Prostate gland (tissue), 2 donors: ENCODE measurements at regions not wholly inside any gene's neighbourhood (a gene's known extent, or its start where the extent isn't known, plus 50 kb on each side); places are given as distances from the start of the nearest gene placed in this dataset.

Source experiments
- DNase-seq: peaks from one replicate; pipeline ENCODE4 v3.0.0-alpha.2; 2019; ENCODE audit warnings: low spot score
- H3K27ac ChIP-seq, 2 donors: fragments of 200-600 bp; sonication (generic); 2 replicates each; pipeline ENCODE4 v1.5.1; 2017 to 2019
- H3K27me3 ChIP-seq: fragments of 200-600 bp; sonication (generic); replicated peaks from 2 replicates; pipeline ENCODE4 v1.5.1; 2019; ENCODE audit not compliant: insufficient read depth
- H3K36me3 ChIP-seq, 2 donors: fragments of 200-600 bp; sonication (generic); 1 replicate in 1 of 2; 2 replicates in 1 of 2; pipeline versions ENCODE4 v1.5.1 to v1.8.1; 2017 to 2019
- H3K4me1 ChIP-seq: fragments of 200-600 bp; sonication (generic); replicated peaks from 2 replicates; pipeline ENCODE4 v1.5.1; 2019
- H3K4me3 ChIP-seq, 2 donors: fragments of 200-600 bp; sonication (generic); 2 replicates each; pipeline ENCODE4 v1.5.1; 2017 to 2019
- H3K9me3 ChIP-seq: fragments of 200-600 bp; sonication (generic); 2 replicates; pipeline ENCODE4 v1.5.1; 2017
- POLR2A ChIP-seq: fragments of 450-650 bp; IDR thresholded peaks from one replicate; pipeline ENCODE4 v1.6.1; 2016; ENCODE audit warnings: antibody characterized with exemption, mild to moderate bottlenecking
- POLR2AphosphoS5 ChIP-seq: sonication (generic); formaldehyde crosslinking; IDR thresholded peaks from one replicate; pipeline ENCODE4 v1.6.1; 2017; ENCODE audit warnings: antibody characterized with exemption
- whole genome bisulfite sequencing: methylation state at CpG from one replicate; pipeline ENCODE4 v1.1.5; 2018; 5-methylcytosine and 5-hydroxymethylcytosine counted together
- intact Hi-C: fragments of 100-400 bp; cut with DNase I; formaldehyde crosslinking; loops from one replicate; pipeline ENCODE4 v1.14.2; 2022
- TF ChIP-seq, protein P1 (sequence below), 4 experiments: fragments of 200-600 bp in 2 of 4; fragments of 450-650 bp in 2 of 4; sonication (generic) in 2 of 4; IDR thresholded peaks; 1 replicate in 3 of 4; 2 replicates in 1 of 4; pipeline ENCODE4 v1.5.1; 2016 to 2019; ENCODE audit warnings: antibody characterized with exemption in 4 of 4, mild to moderate bottlenecking in 2 of 4, moderate library complexity in 2 of 4

DNA sequence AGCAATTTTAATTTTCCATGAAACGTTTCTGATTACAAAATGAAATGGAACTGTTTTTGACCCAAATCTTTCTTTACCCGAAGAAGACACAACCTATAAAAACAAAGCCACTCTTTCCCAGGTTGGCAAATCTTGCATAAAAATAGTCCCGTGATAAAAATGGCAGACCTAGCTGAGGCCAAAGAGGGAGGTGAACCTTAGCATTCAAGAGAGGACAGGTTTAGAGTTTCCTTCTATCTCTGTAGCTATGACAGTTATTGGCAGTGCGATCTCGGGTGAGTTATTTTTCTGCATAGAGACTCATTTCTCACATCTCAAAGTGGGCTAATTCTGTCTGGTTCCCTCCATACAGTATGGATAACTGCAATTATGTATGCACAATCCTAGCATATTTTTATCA is 241.4 kb downstream of the MAP2K6 start:
- intact Hi-C loops, result no loop called here
- Histone ChIP-seq H3K4me3 (no peak overlapping the region), H3K36me3 (no peaks in the 10 kb centered on the region), H3K27me3 (no peaks in the 10 kb centered on the region), H3K27ac (no peak overlapping the region), H3K4me1 (no peaks in the 10 kb centered on the region), H3K9me3 (no peaks in the 10 kb centered on the region)
- no peak for DNase-seq
- WGBS, result 85% methylated on average over 5 of the region's 5 CpGs
- TF ChIP-seq, protein P1, sequence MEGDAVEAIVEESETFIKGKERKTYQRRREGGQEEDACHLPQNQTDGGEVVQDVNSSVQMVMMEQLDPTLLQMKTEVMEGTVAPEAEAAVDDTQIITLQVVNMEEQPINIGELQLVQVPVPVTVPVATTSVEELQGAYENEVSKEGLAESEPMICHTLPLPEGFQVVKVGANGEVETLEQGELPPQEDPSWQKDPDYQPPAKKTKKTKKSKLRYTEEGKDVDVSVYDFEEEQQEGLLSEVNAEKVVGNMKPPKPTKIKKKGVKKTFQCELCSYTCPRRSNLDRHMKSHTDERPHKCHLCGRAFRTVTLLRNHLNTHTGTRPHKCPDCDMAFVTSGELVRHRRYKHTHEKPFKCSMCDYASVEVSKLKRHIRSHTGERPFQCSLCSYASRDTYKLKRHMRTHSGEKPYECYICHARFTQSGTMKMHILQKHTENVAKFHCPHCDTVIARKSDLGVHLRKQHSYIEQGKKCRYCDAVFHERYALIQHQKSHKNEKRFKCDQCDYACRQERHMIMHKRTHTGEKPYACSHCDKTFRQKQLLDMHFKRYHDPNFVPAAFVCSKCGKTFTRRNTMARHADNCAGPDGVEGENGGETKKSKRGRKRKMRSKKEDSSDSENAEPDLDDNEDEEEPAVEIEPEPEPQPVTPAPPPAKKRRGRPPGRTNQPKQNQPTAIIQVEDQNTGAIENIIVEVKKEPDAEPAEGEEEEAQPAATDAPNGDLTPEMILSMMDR (IDR thresholded peaks at IDR 0.05), result no peak
- TF ChIP-seq POLR2A, result no peak
- TF ChIP-seq POLR2AphosphoS5, result no peak

DNA sequence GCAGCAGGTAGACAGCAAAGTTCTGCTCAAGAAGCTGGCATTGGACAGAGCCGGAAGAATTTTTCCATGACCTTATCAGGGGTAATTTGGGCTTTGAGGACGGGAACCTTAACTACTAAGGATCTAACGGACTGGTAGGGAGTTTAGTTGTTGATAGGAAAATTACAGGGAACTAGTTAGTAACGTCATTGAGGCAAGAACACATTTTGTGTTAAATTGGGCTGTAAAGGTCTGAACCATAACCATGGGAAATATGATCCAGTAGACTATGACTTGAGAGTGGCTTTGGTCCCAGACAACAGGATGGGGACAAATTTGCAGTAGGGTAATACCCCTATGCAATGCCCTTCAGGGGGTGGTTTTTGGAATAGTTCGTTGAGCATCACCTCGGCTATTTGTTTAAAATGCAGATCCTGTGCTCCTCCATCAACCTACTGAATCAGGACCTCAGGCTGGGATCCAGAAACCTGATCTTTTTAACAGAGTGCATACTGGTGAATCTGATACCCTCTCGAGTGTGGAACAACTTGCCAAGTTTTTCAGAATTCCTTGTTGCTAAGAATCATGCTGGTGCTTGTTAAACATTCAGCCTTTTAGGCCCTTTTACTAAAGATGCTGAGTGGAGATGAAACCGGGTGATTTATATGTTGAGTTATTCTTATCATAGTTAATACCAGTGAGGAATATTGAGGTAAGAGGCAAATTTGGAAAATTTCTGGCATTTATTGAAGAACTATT is 255.1 kb downstream of the MAP2K6 start:
- DNase-seq, result peak; percentile 4
- H3K4me1 ChIP-seq, result no peaks in the 10 kb centered on the region
- intact Hi-C loops, result no loop called here
- no peak overlapping the region for H3K4me3 ChIP-seq
- WGBS, result 43% methylated on average over 8 of the region's 8 CpGs
- H3K27me3 ChIP-seq, result no peaks in the 10 kb centered on the region
- no peaks in the 10 kb centered on the region for H3K9me3 ChIP-seq
- no peak overlapping the region for H3K27ac ChIP-seq
- TF ChIP-seq, protein P1 (IDR thresholded peaks at IDR 0.05), result no peak
- TF ChIP-seq POLR2AphosphoS5 (no peak), POLR2A (no peak)
- H3K36me3 ChIP-seq, result no peaks in the 10 kb centered on the region

DNA sequence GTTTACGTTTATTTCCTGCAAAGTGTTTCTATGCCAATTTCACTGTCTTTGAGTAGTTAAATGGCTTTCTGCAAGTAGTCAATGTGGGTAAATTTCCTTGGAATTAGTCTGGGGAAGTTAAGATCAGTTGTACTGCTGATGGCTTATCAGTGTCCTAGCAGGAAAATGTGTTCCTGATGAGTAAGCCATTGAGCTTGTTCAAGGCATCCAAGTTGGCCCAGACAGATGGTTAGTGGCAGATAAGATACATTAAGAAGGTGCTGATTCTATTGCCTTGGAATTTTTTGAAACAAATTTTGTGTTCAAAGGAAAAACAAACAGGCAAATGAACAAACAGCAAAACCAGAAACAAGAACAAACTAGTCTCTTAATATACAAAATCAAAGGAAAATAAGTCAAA is 258.4 kb downstream of the MAP2K6 start:
- Histone ChIP-seq H3K4me1 (no peaks in the 10 kb centered on the region), H3K27ac (no peak overlapping the region), H3K36me3 (no peaks in the 10 kb centered on the region), H3K27me3 (no peaks in the 10 kb centered on the region), H3K9me3 (no peaks in the 10 kb centered on the region), H3K4me3 (no peak overlapping the region)
- 68% methylated on average over 1 of the region's 1 CpG for WGBS
- DNase-seq, result no peak
- no peak for TF ChIP-seq POLR2AphosphoS5
- TF ChIP-seq, protein P1 (IDR thresholded peaks at IDR 0.05), result no peak
- intact Hi-C loops, result no loop called here

DNA sequence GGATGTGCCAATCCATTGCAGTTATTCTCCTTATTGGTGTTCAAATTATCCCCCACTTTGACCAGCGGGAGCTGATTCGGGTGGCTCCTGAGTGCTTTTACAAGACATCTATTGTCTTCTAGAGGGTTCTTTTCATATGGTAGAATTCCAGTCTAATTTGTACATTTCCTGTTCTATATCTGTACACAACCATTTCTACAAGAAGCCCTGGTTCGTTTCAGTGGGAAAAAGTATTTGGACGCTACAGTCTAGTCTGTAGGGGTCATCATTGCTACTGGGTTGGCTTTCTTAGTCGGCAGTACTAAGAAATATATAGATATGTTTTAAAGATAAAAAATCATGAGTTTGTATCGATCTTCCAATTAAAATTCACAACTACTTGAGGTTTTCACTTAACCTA is 262.6 kb downstream of the MAP2K6 start:
- TF ChIP-seq POLR2A, result no peak
- TF ChIP-seq, protein P1 (IDR thresholded peaks at IDR 0.05), result no peak
- TF ChIP-seq POLR2AphosphoS5, result no peak
- Histone ChIP-seq H3K9me3 (no peaks in the 10 kb centered on the region), H3K27me3 (no peaks in the 10 kb centered on the region), H3K36me3 (no peaks in the 10 kb centered on the region), H3K27ac (no peak overlapping the region), H3K4me1 (no peaks in the 10 kb centered on the region), H3K4me3 (no peak overlapping the region)
- 54% methylated on average over 6 of the region's 6 CpGs for WGBS
- no peak for DNase-seq
- intact Hi-C loops, result no loop called here

DNA sequence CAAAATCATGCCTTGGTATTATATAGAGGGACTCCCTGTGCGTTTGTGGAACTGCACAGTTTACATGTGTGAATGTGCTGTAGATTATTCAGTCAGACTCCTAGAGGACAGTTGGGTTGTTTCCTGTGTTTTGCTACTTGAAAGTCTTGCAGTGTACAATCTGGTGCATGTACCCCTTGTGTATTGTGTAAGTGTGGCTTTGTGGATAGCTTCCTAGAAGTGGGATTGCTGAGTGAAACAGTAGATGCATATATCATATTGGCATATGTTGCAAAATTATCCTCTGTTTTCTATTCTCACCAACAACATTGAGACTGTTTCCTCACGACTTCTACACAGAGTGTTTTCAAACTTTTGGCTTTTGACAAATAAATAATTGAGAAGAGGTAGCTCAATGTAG is 263.7 kb downstream of the MAP2K6 start:
- no peak for TF ChIP-seq POLR2AphosphoS5
- no peak for TF ChIP-seq POLR2A
- TF ChIP-seq, protein P1 (IDR thresholded peaks at IDR 0.05), result no peak
- Histone ChIP-seq H3K4me1 (no peaks in the 10 kb centered on the region), H3K27ac (no peak overlapping the region), H3K36me3 (no peaks in the 10 kb centered on the region), H3K27me3 (no peaks in the 10 kb centered on the region), H3K4me3 (no peak overlapping the region), H3K9me3 (no peaks in the 10 kb centered on the region)
- DNase-seq, result no peak
- 73% methylated on average over 2 of the region's 2 CpGs for WGBS
- intact Hi-C loops, result no loop called here
